A204.1 (cell line): ENCODE measurements at regions not wholly inside any gene's neighbourhood (a gene's known extent, or its start where the extent isn't known, plus 50 kb on each side); places are given as distances from the start of the nearest gene placed in this dataset.

Source experiments
- FAIRE-seq: peaks from 2 replicates; lab custom pipeline; 2012; peaks lifted over from hg19 to GRCh38; lab: Jason Lieb, UNC

DNA sequence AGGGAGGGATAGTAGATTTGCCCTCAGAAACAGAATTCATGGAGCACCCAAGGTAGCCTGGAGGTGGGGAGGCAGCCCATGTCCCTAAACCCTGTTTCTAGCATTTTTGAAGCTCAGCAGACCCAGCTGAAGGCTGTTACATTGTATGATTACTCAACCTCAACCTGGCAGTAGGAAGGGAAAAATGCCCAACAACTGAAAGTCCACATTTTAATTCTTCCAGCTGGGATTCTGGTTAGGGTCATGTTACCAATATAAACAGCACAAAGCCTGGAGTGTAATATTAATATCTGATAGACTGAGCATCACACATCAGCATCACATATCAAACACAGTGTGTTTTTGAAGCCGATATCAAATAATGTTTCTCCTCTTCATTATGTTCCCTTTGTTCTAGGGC is 437.0 kb downstream of the HRH4 start:
- no peak for FAIRE-seq

DNA sequence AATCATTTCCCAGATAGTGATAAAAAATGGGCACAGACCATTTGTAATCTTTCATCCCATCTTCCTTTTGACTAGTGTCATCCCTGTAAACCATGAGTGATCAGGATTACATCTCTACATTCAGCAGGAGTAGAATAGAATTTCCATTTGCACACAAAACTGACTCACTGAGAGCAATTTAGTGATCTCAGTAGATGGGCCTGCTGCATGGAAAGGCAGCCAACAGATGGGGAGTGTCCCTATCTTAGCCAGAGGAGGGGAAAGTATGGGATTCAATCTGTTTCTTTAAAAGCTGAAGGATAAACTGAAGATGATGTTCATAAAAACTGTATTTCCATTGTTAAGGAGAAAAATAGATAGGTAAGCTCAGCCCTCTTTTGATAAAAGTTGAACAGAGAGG is 441.7 kb downstream of the ZNF521 start:
- no peak for FAIRE-seq

DNA sequence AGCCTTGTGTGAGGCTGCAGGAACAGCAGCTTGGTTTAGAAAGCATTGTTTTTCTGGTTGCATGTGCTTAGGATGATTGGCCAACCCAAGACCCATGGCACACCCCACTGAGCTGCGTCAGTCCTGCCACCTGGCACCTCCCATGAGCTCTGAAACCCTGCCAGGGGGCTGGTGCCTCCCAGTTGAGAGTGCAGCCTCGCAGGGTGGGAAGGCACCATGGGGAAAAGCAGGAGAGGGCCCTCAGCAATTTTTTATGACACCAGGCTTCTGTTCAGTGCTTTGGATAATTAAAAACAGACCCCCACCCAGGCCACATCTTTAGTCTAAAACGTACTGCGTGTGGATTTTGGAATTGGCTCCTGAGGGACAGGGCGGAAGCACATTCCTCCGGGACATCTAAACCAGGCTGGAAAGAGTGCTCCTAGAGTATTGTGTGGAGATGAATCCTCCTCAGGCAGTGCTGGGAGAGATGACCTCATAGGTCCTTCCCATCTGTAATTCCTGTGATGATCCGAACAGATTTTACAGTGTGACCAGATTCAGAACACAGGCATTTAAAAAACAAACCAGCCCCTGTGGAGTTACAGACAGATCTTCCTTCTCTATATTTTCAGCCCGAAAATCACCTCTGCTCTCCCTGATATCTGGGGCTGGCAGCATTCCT is 438.3 kb downstream of the ZNF521 start:
- FAIRE-seq: no peak

DNA sequence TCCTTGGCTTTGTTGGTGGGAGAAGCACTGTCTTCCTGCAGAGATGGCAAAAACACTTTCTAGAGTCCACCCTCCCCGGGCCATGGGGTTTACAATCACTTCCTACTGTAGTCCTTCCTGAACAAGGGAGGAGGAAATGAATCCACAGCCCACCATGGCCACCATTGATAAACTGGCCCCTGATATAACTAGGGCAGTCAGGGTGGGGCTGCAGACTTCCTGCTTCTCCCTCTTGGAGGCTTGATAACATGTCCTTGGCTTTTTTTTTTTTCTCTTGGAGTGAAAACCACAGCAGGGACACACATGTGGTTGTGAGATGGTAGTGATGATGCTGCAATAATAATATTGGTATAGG is 437.8 kb downstream of the ZNF521 start:
- no peak for FAIRE-seq

DNA sequence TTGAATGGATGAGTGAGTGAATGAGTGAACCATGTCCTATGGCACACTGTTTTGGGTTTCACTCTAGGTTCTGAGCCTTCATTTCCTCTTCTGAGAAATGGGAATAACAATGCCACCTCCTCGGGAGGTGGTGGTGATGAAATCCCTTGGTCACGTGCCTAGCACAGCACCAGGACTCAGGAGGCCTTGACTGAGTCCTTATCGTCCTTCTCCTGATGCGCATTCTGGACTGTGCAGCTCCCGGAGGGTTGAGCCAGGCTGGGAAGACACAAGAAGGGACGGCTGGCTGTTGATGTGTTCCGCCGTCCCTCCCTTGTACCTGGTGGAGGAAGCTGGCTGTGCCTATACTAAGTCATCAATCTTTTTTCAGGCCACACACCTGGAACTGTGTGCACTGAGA is 437.3 kb downstream of the ZNF521 start:
- no peak for FAIRE-seq

DNA sequence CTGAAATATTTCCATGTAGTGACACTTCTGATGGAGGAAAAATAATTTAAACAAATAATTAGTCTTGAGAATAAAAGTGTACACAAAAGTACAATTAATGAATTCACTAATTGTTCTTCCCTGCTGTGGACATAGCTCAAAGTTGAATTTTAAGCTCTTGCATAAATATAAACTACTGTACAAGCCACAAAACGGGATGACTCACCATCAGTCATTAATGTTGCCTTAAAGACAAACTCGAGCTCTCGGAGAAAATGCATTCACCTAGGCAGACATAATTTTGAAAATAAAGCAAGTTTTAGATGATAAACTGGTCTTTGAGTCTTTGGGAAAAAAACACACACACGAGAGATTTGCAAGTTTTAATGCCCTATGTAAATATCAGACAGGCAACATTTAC is 436.4 kb downstream of the ZNF521 start:
- no peak for FAIRE-seq

DNA sequence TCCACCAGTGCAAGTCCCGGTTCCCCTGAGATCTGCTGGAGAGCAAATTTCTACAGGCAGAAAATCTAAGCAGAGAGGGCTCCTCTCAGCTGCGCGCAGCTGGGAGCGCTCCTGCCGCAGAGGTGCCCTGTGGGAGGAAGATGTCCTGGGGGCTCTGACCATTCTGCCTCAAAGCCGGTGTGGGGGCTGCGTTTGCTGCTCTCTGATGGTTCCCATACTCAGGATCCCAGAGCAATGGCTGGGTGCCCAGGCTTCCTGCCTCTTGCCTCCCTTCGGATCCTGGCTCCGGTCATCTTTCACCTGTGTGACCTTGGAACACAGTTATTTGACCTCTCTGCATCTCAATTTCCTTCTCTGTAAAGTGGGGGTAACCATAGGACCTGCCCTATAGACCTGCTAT is 434.2 kb downstream of the ZNF521 start:
- FAIRE-seq: no peak

DNA sequence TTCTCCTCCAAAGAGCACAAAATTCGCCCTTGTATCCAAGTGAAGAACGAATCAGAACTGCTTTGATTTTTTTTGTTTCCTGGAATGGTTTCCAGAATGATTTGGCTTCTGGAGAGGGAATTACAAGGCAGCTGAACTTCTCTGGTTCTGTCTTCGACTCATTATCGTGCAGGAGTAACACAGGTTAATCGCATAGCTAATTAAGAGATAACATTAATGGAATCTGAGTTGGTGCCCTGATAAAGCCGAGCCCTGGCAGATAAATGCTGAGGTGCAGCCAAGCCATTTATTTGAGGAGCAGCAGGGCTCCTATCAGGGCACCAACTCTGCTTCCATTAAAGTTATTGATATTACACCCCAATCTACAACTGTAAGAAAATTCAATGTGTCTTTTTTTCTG is 433.7 kb downstream of the ZNF521 start:
- no peak for FAIRE-seq

DNA sequence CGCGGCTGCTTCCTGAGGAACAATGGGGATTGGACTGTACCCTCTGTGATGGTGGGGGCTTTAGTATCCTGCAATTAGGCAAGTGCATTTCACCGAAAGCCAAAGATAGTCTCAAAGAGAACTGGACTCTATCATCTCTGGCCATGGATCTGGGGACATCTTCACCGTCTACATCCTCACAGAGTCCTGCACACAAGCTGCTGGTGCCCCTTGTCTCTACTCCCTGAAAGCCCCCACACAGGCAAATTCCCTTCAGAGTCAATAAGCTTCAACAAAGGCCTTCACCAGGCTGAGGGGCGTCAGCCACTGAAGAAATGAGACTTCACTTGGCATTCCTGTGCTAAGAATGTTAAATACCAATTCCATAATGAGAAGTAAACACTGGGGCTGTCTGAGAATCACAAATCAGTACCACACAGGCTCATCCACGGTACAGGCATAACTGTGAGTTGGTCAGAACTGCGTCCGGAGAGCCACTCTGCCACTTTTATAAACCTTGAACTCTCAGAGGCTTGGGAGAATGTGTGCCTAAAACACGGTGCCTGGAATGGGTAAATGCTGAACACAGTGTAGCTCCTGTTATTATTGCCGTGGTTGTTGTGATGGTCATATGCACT is 432.7 kb downstream of the ZNF521 start:
- FAIRE-seq: no peak

DNA sequence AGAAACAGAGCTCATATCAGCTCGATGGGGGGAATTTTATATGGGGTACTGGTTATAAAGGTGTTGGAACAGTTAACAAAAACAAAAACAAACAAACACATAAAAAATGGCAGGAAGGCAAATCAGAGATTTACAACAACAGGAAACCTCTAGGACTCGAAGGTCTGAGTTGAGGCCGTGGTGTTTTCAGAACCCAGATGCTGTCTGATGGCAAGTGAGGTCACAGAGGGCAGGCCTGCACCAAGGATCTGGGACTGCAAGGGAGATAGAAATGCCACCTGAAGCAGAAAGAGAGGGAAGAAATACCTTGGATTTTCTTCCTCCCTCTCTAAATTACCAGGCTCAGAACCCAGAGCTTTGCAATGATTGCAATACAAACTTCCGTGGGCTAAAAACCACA is 429.5 kb downstream of the ZNF521 start:
- no peak for FAIRE-seq

DNA sequence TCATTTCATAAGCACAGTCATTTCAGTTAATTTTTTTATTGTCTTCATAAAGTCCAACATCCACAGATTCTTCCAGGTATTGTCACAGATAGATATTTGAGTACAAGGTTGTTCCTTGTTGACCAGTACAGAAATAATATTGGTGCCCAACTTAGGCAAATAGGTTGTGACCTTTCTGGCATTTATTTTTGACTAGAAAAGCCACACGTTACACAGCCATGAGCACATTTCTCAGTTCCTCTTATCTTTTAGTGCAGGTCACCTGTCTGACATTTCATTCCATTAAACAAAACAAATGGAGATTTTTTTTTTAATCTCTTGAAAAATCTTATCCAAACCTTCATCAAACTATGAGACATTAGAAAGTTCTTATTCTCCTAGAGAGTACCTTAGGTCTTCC is 428.8 kb downstream of the ZNF521 start:
- FAIRE-seq: no peak

DNA sequence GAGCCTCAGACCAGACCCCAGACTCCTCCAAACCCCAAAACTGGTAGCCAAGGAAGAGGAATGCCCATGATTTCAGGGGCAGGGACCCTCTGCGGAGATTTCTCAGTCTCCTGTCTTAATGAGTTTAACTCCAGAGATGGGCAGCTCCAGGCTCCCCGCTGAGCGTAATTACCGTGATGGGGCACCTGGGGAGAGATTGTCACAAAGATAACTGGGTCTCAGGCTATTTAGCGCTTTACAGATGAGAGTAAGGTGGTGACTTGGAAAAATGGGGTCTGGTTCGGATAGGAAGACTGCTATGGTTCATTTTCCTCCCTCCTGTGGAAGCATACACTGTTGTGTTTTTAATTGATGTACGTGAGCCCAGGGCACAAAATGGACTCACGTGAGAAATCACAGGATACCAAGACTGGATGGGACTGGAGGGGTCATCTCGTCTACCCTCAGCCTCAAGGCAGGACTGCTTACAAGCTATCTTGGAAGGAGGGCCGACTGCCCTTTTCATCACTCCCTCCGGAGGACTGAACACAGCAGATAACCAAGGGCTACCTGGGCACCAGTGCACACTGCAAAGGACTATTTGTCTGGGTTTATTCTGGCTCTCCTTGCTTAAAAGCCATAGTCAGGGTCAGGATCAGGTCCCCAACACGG is 427.8 kb downstream of the ZNF521 start:
- FAIRE-seq: no peak

DNA sequence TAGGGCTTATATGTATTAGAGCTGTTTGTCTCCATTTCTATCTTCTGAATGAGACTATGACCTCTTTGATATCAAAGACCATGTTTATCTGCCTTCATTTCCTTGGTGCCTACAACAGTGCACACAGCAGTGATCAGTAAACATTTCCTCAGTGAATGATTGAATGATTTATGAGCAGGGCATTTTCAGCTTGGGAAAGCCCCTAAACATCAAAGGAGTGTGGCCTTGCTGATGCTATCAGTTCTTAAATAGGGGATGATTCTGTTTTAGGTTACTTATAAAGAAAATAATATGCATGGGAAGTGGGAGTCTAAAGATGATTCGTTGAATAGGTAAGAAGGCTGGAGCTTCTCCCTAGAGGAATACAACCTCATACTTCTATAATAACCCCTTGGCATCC is 425.3 kb downstream of the ZNF521 start:
- no peak for FAIRE-seq

DNA sequence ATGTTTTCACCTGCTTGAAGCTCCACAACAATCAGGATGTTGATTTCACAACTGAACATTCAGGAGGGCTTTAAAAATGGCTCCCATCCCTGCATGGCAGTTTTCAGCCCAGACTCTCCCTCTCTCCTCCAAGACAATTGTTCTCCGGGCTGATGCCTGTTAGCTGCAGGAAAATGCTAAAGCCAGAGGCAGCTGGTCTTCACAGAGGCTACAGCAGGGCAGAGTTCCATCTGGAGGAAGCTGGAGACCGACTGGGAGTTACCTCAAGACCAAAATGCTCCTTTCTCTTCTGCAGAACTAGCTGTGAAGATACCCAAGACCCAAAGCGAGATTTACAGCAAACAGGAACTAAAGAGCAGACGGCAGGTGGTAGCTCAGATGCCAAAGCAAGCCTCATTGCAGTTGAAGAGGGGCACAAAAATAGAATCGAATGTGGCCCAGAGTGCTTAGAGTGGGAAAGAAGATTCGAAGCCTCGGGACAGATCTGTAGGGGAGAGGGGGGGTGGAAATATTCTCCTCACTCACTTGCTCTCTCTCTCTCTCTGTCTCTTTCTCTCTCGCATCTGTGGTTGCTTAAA is 423.6 kb downstream of the ZNF521 start:
- no peak for FAIRE-seq

DNA sequence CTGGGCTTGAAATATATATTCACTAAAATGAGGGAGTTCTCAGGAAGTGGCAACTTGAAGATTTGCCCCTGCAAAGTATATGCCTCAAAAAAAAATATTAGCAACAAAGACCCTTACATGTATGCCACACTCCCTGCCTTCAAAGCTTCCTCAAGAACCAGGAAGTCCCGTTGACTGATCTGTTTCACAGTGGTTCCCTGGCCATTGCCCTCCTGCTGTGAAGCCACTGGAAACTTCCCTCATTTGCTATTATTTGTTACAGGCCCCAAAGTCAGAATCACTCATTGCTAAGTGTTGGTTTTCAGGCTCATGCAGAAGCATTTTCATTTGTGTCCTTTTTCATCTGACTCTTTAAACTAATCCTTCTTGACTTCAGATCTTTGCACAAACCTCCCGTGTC is 421.5 kb downstream of the ZNF521 start:
- no peak for FAIRE-seq

DNA sequence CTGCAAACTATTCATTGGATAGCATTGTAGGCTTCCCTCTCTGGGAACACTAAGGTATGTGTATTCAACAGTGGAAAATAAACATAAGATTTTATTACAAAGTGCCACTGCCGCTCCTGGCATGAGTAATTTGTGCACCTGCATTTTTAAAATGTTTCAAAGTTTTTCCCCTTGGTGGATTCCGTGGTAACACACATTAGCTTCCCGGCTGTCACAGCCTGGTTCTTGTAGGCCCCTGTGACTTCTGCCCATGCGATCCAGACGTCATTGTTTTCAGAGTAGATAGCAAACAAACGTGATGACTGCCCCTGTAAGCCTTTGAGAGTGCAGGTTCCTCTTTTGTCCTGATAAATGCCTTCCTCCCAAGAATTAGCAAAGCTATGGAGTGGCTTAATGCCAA is 421.0 kb downstream of the ZNF521 start:
- no peak for FAIRE-seq

DNA sequence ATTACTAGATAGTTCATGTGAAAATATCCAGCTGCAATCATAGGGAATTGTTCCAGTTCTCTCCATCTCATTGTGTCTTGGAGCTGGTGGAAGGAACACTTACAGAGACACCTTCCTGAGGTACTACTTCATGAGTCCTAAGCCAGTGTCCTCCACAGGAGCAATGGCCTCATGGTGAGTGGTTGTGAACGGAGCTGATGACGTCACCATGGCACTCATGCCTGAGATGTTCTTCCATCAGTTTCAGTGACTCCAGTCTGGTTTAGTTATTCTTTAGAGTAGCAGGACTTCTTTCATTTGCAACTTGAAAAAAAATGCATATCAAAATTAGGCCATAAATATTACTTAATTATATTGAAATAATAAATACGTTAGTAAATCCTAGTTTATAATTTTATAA is 418.6 kb downstream of the ZNF521 start:
- FAIRE-seq: no peak

DNA sequence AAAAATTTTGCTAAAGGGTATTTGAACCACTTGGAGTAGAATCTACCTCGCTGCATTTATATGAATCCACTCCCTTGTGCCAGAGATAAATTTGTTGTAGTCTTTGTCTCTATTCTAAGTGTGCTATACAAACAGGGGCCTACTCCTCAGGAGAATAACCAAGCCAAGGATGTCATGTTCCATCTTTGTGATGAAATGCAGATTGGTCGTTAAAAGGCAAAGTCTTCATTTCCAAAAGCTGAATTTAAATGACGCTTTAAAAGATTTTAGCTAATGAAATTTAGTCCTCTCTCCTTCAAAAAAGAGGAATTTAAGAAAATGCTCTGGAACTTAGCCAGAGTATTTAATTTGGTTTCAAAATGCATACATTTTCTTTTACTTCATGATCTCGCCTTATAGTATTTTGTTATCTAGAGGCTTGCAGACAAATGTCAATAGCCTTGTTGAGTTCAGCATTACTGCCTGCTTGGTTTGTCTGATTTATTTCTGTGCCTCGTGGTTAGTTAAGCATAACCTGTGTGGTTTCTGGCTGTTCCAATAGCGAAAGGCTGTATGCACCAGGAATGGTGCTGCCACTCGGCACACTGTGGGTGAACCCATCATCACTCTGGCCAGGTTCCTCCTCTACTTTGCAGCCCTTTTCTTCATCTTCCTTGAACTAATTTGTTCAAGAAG is 417.6 kb downstream of the ZNF521 start:
- no peak for FAIRE-seq

DNA sequence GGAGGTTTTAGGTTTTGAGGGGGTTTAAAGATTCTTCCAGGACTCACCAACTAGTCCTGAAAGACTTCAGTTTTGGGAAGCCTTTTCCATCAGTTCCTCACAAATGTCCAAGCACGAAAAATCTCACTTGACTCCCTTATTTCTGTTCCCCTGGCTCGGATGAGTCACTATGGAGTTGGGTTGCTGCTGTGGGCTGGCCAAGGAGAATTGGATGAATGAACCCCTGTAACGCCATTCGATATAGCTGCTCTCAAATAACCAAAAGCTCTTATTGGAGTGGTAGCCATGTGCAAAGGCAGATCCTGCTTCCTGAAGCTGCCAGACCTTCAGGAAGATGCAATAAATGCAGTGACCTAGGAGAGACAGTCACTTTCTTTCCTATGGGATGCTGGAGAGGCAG is 417.0 kb downstream of the ZNF521 start:
- no peak for FAIRE-seq

DNA sequence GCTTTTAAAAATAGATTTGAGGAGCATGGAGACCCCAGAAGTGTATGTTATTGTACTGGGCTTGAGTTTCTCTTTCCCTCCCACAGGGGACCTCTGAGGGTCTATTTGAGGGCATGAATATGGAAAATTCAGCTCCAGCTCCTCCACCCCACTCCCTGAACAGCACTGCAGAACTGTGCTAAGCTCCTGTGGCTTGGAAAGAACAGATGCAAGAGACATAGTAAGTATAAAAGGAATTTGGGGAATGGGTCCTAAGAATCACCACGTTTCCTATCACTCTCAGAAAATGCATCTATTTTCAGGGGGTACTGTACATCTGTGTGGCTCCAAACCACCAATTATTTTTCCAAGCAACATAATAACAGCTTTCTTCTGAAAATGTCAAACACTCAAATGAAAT is 416.1 kb downstream of the ZNF521 start:
- no peak for FAIRE-seq

DNA sequence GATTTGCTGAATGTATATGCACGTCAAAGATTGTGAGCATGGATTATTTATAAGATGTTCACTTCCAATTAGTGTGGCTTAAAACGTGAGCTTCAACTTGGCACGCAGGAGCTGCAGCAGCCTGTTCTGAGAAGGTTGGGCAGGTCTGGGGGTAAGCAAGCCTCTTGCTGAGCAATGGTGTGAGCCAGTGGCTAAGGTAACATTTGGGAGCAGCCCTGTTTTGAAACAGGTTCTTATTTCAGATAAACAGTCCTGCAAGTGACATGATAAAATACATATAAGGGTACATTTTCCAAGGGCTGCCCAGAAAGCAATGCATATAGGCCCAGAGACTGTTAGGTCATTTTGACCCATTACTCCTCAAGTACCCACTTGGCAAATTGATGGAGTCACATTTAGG is 415.3 kb downstream of the ZNF521 start:
- FAIRE-seq: no peak

DNA sequence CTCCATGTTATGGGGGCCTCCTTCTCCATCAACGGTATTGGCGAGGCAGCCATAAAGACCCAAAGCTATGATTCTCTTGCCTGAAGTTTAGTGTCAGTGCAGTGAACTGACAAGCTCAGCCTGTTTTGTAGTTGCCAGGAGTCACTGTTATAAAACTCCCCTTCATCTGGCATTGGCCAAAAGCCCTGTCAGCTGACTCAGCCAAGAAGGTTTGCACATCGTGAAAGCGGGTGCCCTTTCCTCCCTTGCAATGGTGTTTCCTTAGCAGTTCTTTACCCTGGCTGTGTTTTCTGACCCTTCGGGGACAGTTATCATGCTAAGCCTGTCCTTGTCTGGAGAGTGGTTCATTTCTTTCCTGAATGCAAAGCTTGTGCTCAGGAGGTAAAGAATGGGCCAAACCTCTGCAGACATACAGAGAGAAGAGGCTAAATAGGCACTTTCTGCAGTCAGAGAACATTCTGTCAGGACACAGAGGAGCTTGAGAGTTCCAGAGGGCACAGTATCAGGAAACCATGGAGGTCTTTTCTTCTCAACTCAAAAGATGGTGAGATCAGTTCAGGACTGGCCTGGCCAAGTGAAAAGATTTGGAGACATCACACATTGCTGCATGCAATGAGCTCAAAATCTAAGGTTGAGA is 414.2 kb downstream of the ZNF521 start:
- no peak for FAIRE-seq

DNA sequence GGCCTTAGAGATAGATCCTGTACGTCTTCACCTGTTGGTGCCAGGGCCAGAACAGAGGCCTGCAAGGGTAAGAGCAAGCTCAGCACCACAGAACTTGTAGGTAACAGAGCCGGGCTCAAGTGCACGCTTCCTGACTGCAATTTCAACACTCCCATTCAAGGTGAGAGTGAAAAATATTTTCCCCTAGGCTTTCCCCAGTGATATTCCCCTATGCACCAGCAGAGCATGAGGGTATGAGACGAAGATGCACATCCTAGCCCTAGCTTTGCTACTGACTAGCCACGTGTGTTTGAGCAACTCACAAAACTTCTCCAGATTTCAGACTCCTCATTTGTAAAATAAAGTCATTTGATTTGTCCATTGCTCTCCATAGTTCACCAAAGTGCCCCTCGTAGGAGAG is 411.6 kb downstream of the ZNF521 start:
- no peak for FAIRE-seq
